ENCODE measurements at regions not wholly inside any gene's neighbourhood (a gene's known extent, or its start where the extent isn't known, plus 50 kb on each side); places are given as distances from the start of the nearest gene placed in this dataset.

GRCh38 chr14:89641495-89642175 is 224.6 kb upstream of the FOXN3 start:
- DNase-seq (ENCODE audit: extremely low read depth in 1 of 11, low read depth in 9 of 11, low spot score in 4 of 11): no peak

GRCh38 chr14:89640141-89640540 is 223.1 kb upstream of the FOXN3 start:
- no peak for DNase-seq (ENCODE audit: extremely low read depth in 1 of 11, low read depth in 9 of 11, low spot score in 4 of 11)

GRCh38 chr14:89639687-89640086 is 222.7 kb upstream of the FOXN3 start:
- no peak for DNase-seq (ENCODE audit: extremely low read depth in 1 of 11, low read depth in 9 of 11, low spot score in 4 of 11)

GRCh38 chr14:89638891-89639290 is 221.9 kb upstream of the FOXN3 start:
- no peak for DNase-seq (ENCODE audit: extremely low read depth in 1 of 11, low read depth in 9 of 11, low spot score in 4 of 11)

GRCh38 chr14:89637581-89637980 is 220.5 kb upstream of the FOXN3 start:
- DNase-seq (ENCODE audit: extremely low read depth in 1 of 11, low read depth in 9 of 11, low spot score in 4 of 11): no peak

GRCh38 chr14:89635615-89636014 is 218.6 kb upstream of the FOXN3 start:
- no peak for DNase-seq (ENCODE audit: extremely low read depth in 1 of 11, low read depth in 9 of 11, low spot score in 4 of 11)

- DNase-seq (ENCODE audit: extremely low read depth in 1 of 11, low read depth in 9 of 11, low spot score in 4 of 11): no peak
Measured at GRCh38 chr14:89634037-89634436, 217.0 kb upstream of the FOXN3 start.

- no peak for DNase-seq (ENCODE audit: extremely low read depth in 1 of 11, low read depth in 9 of 11, low spot score in 4 of 11)
Measured at GRCh38 chr14:89630101-89630829, 213.2 kb upstream of the FOXN3 start.

GRCh38 chr14:89629383-89629782 is 212.3 kb upstream of the FOXN3 start:
- DNase-seq (ENCODE audit: extremely low read depth in 1 of 11, low read depth in 9 of 11, low spot score in 4 of 11): no peak

- DNase-seq (ENCODE audit: extremely low read depth in 1 of 11, low read depth in 9 of 11, low spot score in 4 of 11): no peak
Measured at GRCh38 chr14:89628521-89628920, 211.5 kb upstream of the FOXN3 start.

- DNase-seq (ENCODE audit: extremely low read depth in 1 of 11, low read depth in 9 of 11, low spot score in 4 of 11): no peak
Measured at GRCh38 chr14:89626233-89626806, 209.3 kb upstream of the FOXN3 start.

- no peak for DNase-seq (ENCODE audit: extremely low read depth in 1 of 11, low read depth in 9 of 11, low spot score in 4 of 11)
Measured at GRCh38 chr14:89625731-89626232, 208.7 kb upstream of the FOXN3 start.

GRCh38 chr14:89625244-89625713 is 208.2 kb upstream of the FOXN3 start:
- DNase-seq (ENCODE audit: extremely low read depth in 1 of 11, low read depth in 9 of 11, low spot score in 4 of 11): peak in 2 of 11 donors; percentile 38 to 45

GRCh38 chr14:89624500-89625156 is 207.6 kb upstream of the FOXN3 start:
- no peak for DNase-seq (ENCODE audit: extremely low read depth in 1 of 11, low read depth in 9 of 11, low spot score in 4 of 11)

GRCh38 chr14:89621791-89622638 is 205.0 kb upstream of the FOXN3 start:
- DNase-seq (ENCODE audit: extremely low read depth in 1 of 11, low read depth in 9 of 11, low spot score in 4 of 11): no peak

GRCh38 chr14:89621009-89621421 is 204.0 kb upstream of the FOXN3 start:
- no peak for DNase-seq (ENCODE audit: extremely low read depth in 1 of 11, low read depth in 9 of 11, low spot score in 4 of 11)

- DNase-seq (ENCODE audit: extremely low read depth in 1 of 11, low read depth in 9 of 11, low spot score in 4 of 11): no peak
Measured at GRCh38 chr14:89620436-89620835, 203.4 kb upstream of the FOXN3 start.

GRCh38 chr14:89619596-89619995 is 202.6 kb upstream of the FOXN3 start:
- DNase-seq (ENCODE audit: extremely low read depth in 1 of 11, low read depth in 9 of 11, low spot score in 4 of 11): no peak
